Prostate gland (tissue), 2 donors: ENCODE measurements at regions not wholly inside any gene's neighbourhood (a gene's known extent, or its start where the extent isn't known, plus 50 kb on each side); places are given as distances from the start of the nearest gene placed in this dataset.

ENCODE experiments used
- POLR2AphosphoS5 ChIP-seq: sonication (generic); formaldehyde crosslinking; IDR thresholded peaks from one replicate; pipeline ENCODE4 v1.6.1; 2017; ENCODE audit warnings: antibody characterized with exemption
- TF ChIP-seq, protein P1 (sequence below), 4 experiments: fragments of 200-600 bp in 2 of 4; fragments of 450-650 bp in 2 of 4; sonication (generic) in 2 of 4; IDR thresholded peaks; 1 replicate in 3 of 4; 2 replicates in 1 of 4; pipeline ENCODE4 v1.5.1; 2016 to 2019; ENCODE audit warnings: antibody characterized with exemption in 4 of 4, mild to moderate bottlenecking in 2 of 4, moderate library complexity in 2 of 4

- TF ChIP-seq, protein P1, sequence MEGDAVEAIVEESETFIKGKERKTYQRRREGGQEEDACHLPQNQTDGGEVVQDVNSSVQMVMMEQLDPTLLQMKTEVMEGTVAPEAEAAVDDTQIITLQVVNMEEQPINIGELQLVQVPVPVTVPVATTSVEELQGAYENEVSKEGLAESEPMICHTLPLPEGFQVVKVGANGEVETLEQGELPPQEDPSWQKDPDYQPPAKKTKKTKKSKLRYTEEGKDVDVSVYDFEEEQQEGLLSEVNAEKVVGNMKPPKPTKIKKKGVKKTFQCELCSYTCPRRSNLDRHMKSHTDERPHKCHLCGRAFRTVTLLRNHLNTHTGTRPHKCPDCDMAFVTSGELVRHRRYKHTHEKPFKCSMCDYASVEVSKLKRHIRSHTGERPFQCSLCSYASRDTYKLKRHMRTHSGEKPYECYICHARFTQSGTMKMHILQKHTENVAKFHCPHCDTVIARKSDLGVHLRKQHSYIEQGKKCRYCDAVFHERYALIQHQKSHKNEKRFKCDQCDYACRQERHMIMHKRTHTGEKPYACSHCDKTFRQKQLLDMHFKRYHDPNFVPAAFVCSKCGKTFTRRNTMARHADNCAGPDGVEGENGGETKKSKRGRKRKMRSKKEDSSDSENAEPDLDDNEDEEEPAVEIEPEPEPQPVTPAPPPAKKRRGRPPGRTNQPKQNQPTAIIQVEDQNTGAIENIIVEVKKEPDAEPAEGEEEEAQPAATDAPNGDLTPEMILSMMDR (IDR thresholded peaks at IDR 0.05) = no peak
- TF ChIP-seq POLR2AphosphoS5 = no peak
These were observed 132.8 kb upstream of the MGMT start for GRCh38 chr10:129334266-129334665.
